WTC11 (cell line): ENCODE measurements at regions not wholly inside any gene's neighbourhood (a gene's known extent, or its start where the extent isn't known, plus 50 kb on each side); places are given as distances from the start of the nearest gene placed in this dataset.
"Not testable (repeated sequence)": the region's sequence is repeated elsewhere in the genome, so short reads cannot be mapped to it uniquely, and the experiment has no call there.

Source experiments
- ATAC-seq: fragments of 200-7000 bp; cut with Tn5 transposase; 2 replicates; pipeline ENCODE4 v1.10.0; 2021; ENCODE audit warnings: mild to moderate bottlenecking, moderate library complexity
- CTCF ChIA-PET: fragments of 300-600 bp; sonication (Branson Sonifier 250); formaldehyde crosslinking; loops from one replicate; lab custom pipeline; 2021; ENCODE audit warnings: antibody characterized with exemption; lab: Charles Lee
- POLR2A ChIA-PET: fragments of 350-600 bp; sonication (Branson Sonifier 250); formaldehyde crosslinking; loops from one replicate; lab custom pipeline; 2021; ENCODE audit warnings: antibody characterized with exemption; lab: Charles Lee
- DNase-seq: peaks from one replicate; pipeline ENCODE4 v3.0.0; 2021; ENCODE audit warnings: low spot score
- H3K27ac Mint-ChIP-seq: 2 replicates; pipeline ENCODE4 v1.8.0; 2021; ENCODE audit warnings: mixed read lengths
- H3K27me3 Mint-ChIP-seq: 2 replicates; pipeline ENCODE4 v1.8.0; 2021; ENCODE audit warnings: low read depth, mild to moderate bottlenecking, moderate library complexity, mixed read lengths
- H3K36me3 Mint-ChIP-seq: 2 replicates; pipeline ENCODE4 v1.8.0; 2021; ENCODE audit warnings: mixed read lengths
- H3K4me1 Mint-ChIP-seq: 2 replicates; pipeline ENCODE4 v1.8.0; 2022; ENCODE audit warnings: mixed read lengths
- H3K4me3 Mint-ChIP-seq: 2 replicates; pipeline ENCODE4 v1.8.0; 2021; ENCODE audit warnings: mild to moderate bottlenecking, moderate library complexity, mixed read lengths
- H3K9me3 Mint-ChIP-seq: 2 replicates; pipeline ENCODE4 v1.8.0; 2021; ENCODE audit warnings: mixed read lengths

GRCh38 chr9:67066140-67066539 is 73.8 kb upstream of the SPATA31A3 start:
- H3K9me3 Mint-ChIP-seq, POLR2A ChIA-PET, H3K4me3 Mint-ChIP-seq, H3K27ac Mint-ChIP-seq, H3K27me3 Mint-ChIP-seq, H3K36me3 Mint-ChIP-seq, H3K4me1 Mint-ChIP-seq, CTCF ChIA-PET: not testable (repeated sequence)
- peak; percentile 18 for DNase-seq
- peak; percentile 88 for ATAC-seq

- H3K4me3 Mint-ChIP-seq, result peak overlapping the region; percentile 65
- CTCF ChIA-PET, H3K36me3 Mint-ChIP-seq, H3K4me1 Mint-ChIP-seq, POLR2A ChIA-PET, H3K9me3 Mint-ChIP-seq, H3K27me3 Mint-ChIP-seq, H3K27ac Mint-ChIP-seq: not testable (repeated sequence)
- ATAC-seq (peak; percentile 71), DNase-seq (peak; percentile 79)
Measured at GRCh38 chr9:67058898-67059715, 66.8 kb upstream of the SPATA31A3 start.
